ENCODE measurements at regions not wholly inside any gene's neighbourhood (a gene's known extent, or its start where the extent isn't known, plus 50 kb on each side); places are given as distances from the start of the nearest gene placed in this dataset.

- no peak for DNase-seq
- H3K27ac ChIP-seq: no peak overlapping the region
- intact Hi-C loops (cut with DNase I; ENCODE audit: low total_unique reads) (no loop called here), in situ Hi-C loops (cut with MboI; ENCODE audit: low pct_ligation_motif_present in 1 of 4, low pct_unique_long_range_greater_than_20kb in 1 of 4, low sequenced_read_pairs in 3 of 4) (no loop called here)
- no peak overlapping the region for H3K4me3 ChIP-seq
- WGBS, 2 donors (ENCODE audit: low coverage in 1 of 2): 50 to 83% methylated on average over 1 of the region's 1 CpG
- no peaks in the 10 kb centered on the region for H3K9me3 ChIP-seq
- TF ChIP-seq CTCF (IDR thresholded peaks at IDR 0.05): no peak
- TF ChIP-seq POLR2AphosphoS5 (IDR thresholded peaks at IDR 0.05): no peak
- TF ChIP-seq POLR2A (IDR thresholded peaks at IDR 0.05): no peak
- no peak for TF ChIP-seq EP300 (IDR thresholded peaks at IDR 0.05; ENCODE audit: low read depth)
- H3K4me1 ChIP-seq: no peaks in the 10 kb centered on the region
- H3K36me3 ChIP-seq: no peaks in the 10 kb centered on the region
- H3K27me3 ChIP-seq: peaks cover 6% of the 10 kb centered on the region
These were observed 1044.7 kb downstream of the IGSF11 start for GRCh38 chr3:117989982-117990381.

GRCh38 chr3:117990627-117991026 lies 1044.0 kb downstream of the IGSF11 start:
- in situ Hi-C loops (cut with MboI; ENCODE audit: low pct_ligation_motif_present in 1 of 4, low pct_unique_long_range_greater_than_20kb in 1 of 4, low sequenced_read_pairs in 3 of 4): no loop called here
- no peaks in the 10 kb centered on the region for H3K36me3 ChIP-seq
- intact Hi-C loops (cut with DNase I; ENCODE audit: low total_unique reads): no loop called here
- H3K4me3 ChIP-seq: no peak overlapping the region
- 71 to 89% methylated on average over 1 of the region's 1 CpG for WGBS, 2 donors (ENCODE audit: low coverage in 1 of 2)
- no peak overlapping the region for H3K27ac ChIP-seq
- no peak for DNase-seq
- H3K27me3 ChIP-seq: peaks cover 11% of the 10 kb centered on the region
- no peaks in the 10 kb centered on the region for H3K9me3 ChIP-seq
- no peaks in the 10 kb centered on the region for H3K4me1 ChIP-seq
- TF ChIP-seq EP300 (IDR thresholded peaks at IDR 0.05; ENCODE audit: low read depth) (no peak), POLR2AphosphoS5 (IDR thresholded peaks at IDR 0.05) (no peak), POLR2A (IDR thresholded peaks at IDR 0.05) (no peak), CTCF (IDR thresholded peaks at IDR 0.05) (no peak)

GRCh38 chr3:117995842-117996437 lies 1038.7 kb downstream of the IGSF11 start:
- H3K27ac ChIP-seq: no peak overlapping the region

More at GRCh38 chr3:117995842-117996437, 1038.7 kb downstream of the IGSF11 start:
- Histone ChIP-seq H3K27me3 (peaks cover 25% of the 10 kb centered on the region), H3K4me3 (peak overlapping the region in 1 of 4 donors; percentile 65), H3K4me1 (peaks cover 0 to 7% (median 3%) of the 10 kb centered on the region in 4 donors), H3K36me3 (no peaks in the 10 kb centered on the region), H3K9me3 (no peaks in the 10 kb centered on the region)
- WGBS, 2 donors (ENCODE audit: low coverage in 1 of 2): 13 to 14% methylated on average over 5 to 9 of the region's 9 CpGs
- no peak for DNase-seq
- intact Hi-C loops (cut with DNase I; ENCODE audit: low total_unique reads) (no loop called here), in situ Hi-C loops (cut with MboI; ENCODE audit: low pct_ligation_motif_present in 1 of 4, low pct_unique_long_range_greater_than_20kb in 1 of 4, low sequenced_read_pairs in 3 of 4) (no loop called here)
- TF ChIP-seq POLR2A (IDR thresholded peaks at IDR 0.05) (no peak), CTCF (IDR thresholded peaks at IDR 0.05) (no peak), POLR2AphosphoS5 (IDR thresholded peaks at IDR 0.05) (no peak), EP300 (IDR thresholded peaks at IDR 0.05; ENCODE audit: low read depth) (no peak)

Measured in transverse colon (tissue), 4 donors.